Retinal pigment epithelial cell (primary cell): ENCODE measurements at regions not wholly inside any gene's neighbourhood (a gene's known extent, or its start where the extent isn't known, plus 50 kb on each side); places are given as distances from the start of the nearest gene placed in this dataset.

ENCODE experiments used
- DNase-seq: peaks from one replicate; pipeline ENCODE4 v3.0.0-alpha.2; 2010; ENCODE audit warnings: low read depth
- H3K4me3 ChIP-seq: 2 replicates; pipeline ENCODE4 v1.5.1; 2011; ENCODE audit warnings: mild to moderate bottlenecking, low read length, control low read depth, moderate library complexity
- TF ChIP-seq, protein P1 (sequence below): conservative IDR thresholded peaks from 2 replicates; pipeline ENCODE4 v1.5.1; 2011; ENCODE audit warnings: low read depth, low read length, control low read depth, inconsistent platforms

DNA sequence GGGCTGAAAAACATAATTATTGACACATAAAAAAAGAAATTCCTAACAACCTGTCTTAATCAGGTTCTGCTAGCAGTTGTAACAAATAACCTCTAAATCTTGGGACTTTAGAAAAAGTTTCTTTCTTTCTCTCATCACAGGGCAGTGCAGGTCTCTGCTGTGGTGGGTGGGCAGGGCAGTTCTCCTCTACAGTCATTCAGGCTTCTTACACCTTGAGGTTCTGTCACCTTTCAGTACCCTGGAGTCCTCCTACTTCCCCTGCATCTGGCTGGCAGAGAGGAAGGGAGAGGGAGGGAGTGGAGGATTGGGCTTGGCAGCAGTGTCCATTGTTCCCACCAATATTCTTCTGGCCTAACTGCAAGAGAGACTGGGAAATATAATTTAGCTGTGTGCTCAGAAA lies 112.2 kb upstream of the ANKRD55 start:
- no peak overlapping the region for H3K4me3 ChIP-seq
- TF ChIP-seq, protein P1, sequence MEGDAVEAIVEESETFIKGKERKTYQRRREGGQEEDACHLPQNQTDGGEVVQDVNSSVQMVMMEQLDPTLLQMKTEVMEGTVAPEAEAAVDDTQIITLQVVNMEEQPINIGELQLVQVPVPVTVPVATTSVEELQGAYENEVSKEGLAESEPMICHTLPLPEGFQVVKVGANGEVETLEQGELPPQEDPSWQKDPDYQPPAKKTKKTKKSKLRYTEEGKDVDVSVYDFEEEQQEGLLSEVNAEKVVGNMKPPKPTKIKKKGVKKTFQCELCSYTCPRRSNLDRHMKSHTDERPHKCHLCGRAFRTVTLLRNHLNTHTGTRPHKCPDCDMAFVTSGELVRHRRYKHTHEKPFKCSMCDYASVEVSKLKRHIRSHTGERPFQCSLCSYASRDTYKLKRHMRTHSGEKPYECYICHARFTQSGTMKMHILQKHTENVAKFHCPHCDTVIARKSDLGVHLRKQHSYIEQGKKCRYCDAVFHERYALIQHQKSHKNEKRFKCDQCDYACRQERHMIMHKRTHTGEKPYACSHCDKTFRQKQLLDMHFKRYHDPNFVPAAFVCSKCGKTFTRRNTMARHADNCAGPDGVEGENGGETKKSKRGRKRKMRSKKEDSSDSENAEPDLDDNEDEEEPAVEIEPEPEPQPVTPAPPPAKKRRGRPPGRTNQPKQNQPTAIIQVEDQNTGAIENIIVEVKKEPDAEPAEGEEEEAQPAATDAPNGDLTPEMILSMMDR, result no peak
- no peak for DNase-seq

DNA sequence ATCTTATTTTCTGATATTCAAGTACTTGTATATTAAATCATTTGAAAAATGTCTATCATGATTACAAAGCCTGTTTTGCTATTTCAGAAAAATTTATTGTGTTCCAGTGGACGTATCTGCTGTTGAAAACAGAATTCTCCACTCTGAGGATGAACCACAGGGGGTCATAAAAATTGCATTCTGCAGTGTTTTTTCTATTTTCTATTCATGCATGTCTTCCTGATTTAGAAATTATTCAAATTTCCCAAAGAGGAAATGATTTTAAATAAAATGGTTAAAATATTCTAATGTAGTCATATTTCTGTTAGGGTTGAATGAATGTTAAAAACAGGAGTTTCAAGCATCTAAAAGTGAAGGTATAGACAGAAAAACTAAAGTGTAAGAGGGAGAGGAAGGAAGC lies 111.5 kb upstream of the ANKRD55 start:
- TF ChIP-seq, protein P1, result no peak
- H3K4me3 ChIP-seq, result no peak overlapping the region
- DNase-seq, result no peak

DNA sequence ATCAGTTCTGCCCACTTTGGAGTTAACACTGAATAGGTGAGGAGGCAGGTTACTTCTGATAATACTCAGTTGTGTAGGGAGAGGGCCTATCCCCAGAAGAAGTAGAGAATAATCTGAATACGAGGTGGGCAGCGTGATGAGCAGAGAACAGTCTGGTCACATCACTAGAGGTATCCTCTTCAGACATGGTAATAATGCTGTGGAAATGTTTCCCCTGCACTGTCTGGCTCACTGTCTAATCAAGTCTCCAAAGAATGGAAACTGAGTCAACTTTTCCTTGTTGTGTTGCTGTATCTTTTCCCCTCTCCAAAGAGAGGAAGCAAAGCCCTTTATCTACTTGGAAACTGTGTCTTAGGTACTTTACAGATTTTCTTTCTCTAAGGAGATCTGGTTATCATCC lies 110.9 kb upstream of the ANKRD55 start:
- no peak for DNase-seq
- no peak overlapping the region for H3K4me3 ChIP-seq
- TF ChIP-seq, protein P1, result no peak

DNA sequence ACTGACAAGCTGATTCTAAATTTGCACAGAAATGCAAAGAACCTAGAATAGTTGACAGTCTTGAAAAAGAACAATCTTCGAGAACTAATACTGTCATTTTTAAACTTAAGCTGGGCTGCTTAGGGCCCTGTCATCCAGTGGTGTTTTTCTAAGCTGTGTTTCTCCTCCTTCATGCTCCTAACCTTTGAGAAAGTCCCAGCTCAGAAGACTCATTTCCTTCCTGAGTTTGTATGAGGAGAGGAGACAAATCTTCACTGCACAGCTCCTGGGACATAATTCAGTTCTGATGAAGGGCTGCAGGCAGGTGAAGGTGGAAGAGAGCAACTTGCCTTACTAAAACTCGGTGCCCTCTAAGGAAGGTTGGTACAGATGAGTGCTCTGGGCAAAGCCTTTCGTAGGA lies 109.5 kb upstream of the ANKRD55 start:
- no peak overlapping the region for H3K4me3 ChIP-seq
- no peak for DNase-seq
- TF ChIP-seq, protein P1, result no peak

DNA sequence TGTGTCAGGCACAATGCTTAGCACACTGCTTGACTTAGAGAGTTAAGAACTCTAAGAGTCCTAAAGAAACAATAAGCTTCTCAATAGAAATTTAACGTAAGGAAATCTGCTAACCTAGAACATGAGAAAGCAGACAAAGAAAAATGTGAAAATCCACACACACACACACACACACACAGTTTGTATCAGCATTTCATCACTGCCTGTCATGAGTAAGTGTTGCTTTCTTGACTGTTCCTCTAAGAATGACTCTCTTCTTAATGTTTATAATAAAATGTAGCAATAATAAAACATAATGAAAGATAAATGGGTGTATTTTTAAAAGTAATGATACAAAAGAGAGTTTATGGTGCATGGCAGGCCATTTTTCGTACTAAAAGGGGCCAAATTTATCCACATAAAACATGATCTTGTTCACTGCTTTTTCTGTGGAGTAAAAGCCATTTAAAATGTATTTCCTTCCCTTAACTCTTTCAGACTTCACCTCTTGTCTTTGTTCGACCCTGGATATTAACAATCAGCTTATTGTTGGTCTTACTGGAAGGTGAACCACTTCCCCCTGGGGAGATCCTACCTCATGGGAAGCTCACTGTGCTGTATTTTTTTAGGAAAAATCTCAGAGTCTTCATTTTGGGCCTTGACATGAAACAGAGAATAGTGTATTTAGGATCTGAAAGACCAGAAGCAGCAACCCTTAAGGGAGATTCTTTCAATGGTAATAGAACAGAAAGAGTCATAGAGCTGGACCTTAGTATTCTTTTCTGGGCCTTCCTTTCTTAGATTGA lies 107.3 kb upstream of the ANKRD55 start:
- TF ChIP-seq, protein P1, result no peak
- H3K4me3 ChIP-seq, result no peak overlapping the region
- DNase-seq, result no peak

DNA sequence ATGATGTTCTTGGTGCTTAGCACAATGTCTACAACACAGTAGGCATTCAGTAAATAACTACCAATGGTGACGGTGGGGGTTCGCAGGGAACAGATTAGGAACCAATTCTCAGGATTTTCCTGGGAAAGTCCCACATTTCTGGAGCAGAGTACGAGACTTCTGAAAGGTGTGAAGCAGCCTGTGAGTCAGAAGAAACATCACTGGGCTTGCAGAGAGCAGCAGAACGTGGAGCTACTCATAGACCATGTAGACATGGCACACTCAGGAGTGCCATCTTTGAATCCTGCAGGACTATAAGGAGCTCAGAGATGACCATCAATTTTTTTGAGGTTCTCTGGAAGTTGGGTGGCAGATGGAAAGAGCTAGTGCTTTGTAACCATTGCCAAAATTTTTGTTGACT lies 106.6 kb upstream of the ANKRD55 start:
- no peak overlapping the region for H3K4me3 ChIP-seq
- TF ChIP-seq, protein P1, result no peak
- no peak for DNase-seq

DNA sequence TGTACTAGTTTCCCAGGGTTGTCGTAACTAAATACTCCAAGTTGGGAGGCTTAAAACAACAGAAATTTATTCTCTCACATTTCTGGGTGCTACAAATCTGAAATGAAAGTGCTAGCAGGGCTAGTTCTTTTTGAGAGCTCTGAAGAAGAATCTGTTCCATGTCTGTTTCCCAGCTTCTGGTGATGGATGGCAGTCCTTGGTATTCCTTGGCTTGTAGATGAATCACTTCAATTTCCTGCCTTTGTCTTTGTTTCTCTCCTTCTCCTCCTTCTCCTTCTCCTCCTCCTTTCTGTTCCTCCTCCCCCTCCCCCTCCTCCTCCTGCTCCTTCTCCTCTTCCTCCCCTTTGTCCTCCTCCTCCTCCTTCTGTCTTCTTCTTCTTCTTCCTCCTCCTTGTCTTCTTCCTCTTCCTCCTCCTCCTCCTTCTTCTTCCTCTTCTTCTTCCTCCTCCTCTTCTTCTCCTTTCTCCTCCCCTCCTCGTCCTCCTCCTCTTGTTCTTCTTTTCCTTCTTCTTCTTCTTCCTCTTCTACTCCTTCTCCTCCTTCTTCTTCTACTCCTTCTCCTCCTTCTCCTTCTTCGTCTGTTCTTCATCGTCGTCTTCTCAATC lies 104.7 kb upstream of the ANKRD55 start:
- no peak for DNase-seq
- no peak overlapping the region for H3K4me3 ChIP-seq
- TF ChIP-seq, protein P1, result no peak
